Activated CD8-positive, alpha-beta memory T cell treated with anti-CD3 and anti-CD28 coated beads, Interleukin-2, amount 50 U/mL, for 1 hour (primary cell): ENCODE measurements at regions not wholly inside any gene's neighbourhood (a gene's known extent, or its start where the extent isn't known, plus 50 kb on each side); places are given as distances from the start of the nearest gene placed in this dataset.

Experiments used
- DNase-seq: peaks from one replicate; pipeline ENCODE4 v3.0.0-alpha.2; 2020; ENCODE audit errors: extremely low read depth

DNA sequence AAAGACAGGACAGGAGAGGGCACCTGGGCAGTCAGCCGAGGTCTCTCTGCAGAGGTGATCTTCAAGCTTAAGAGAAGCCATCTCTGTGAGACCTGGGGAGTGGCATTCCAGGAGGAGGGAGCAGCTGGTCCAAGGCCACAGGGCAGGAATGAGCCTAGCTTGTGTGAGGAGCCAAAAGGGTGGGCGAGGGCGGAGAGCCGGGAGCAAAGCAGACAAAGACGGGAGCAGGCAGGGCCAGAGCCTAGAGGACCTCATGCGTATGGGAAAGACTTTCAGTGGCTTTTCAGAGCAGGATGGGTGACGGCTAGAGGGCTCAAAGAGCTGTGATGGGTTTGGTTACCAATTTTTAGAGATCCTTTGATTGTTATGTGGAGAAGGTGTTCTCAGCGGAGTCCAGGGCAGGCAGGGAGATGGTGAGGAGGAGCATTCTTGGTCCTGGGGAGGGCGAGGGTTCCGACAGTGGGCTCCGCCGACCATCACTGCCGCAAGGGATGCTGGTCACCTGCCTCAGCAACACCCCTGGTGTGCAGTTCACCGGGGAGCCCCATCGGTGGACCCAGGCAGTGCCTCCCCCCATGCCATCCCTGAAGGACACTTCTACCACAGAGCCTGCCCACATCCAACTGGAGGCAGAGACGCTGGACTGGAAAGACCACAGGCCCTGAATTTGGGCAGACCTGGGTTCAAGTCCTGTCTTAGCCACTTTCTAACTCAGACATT is 122.9 kb upstream of the IRF2BP2 start:
- DNase-seq = no peak

GRCh38 chr1:234732260-234732659 is 122.3 kb upstream of the IRF2BP2 start:
- no peak for DNase-seq

- no peak for DNase-seq
Observed at GRCh38 chr1:234731569-234732085, 121.6 kb upstream of the IRF2BP2 start.

DNA sequence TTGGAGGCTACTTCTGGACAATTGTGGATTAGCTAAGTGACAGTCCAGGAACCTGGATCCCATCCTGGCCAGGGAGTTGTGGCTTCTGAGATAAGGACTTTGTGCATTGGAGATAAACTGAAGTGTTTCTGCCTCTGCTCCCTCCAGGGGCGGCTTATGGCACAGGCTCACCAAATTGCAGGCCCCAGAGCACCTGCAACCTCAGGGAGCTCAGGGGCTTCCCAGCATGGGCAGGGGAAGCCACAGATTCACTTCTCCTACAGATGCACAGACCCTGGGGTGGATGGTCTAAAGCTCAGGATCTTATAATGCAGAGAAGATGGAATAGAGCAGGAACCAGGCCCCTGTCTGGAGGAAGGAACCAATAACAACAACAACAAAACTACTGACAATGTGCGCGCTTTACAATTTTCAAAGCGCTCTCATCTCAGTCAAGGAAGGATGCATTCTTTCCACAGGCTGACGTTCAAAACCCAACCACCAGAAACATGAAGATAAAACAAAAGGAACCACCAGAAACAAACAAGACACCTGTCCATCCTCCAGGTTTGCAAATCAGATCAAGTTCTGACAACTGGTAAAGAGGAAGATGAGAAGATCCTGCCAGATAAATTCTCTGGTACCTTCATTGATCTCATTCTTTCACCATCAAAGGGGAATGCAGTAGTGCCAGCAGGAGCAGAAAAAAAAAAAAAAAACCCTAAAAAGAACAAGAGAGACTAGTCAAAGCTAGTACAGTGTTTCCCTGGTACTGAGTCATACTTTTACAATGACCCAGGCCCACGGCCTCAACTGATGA is 121.0 kb upstream of the IRF2BP2 start:
- no peak for DNase-seq

GRCh38 chr1:234730475-234730769 is 120.4 kb upstream of the IRF2BP2 start:
- no peak for DNase-seq

DNA sequence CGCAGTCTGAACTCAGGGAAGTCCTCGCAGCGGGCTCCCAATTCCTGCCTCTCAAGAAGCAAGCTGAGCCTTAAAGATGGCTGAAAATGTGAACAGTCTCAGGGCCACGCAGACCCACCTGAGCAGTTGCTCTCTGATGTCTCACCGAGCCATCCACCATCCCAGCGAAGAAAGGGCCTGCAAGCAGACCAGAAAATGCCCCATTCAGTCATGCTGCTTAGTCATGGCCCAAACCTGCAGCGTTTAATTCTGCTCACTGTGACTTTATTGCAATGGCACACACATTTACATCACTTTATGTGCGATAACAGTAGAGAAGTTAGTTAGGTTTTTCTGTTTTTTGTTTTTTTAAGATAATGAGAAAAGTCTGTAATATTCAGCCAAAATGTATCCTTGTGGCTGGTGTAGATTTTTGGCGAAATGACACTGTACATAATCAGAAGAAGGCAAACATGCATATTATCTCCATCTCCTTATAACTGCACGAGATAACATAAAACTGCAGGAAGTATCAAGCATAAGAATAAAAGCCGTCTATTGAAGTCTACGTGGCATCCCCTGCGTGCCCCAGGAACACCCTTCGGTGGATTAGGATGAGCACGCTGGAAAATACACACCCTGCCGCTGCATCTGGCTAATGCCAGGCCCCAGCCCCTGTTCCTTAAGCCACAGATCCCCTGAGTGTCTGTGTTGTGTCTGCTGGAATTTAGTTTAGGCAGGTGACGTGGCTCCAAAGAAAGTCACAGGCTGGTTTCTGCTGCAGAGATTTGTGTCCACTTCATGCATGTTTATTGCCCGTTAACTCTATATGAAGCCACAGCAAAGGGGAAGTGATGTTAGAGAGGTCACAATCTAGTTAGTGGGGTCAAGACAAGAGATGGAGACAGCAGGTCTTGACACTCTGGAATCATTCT is 119.8 kb upstream of the IRF2BP2 start:
- DNase-seq = no peak

GRCh38 chr1:234728740-234729139 is 118.8 kb upstream of the IRF2BP2 start:
- no peak for DNase-seq

- no peak for DNase-seq
Observed at GRCh38 chr1:234727018-234727940, 117.3 kb upstream of the IRF2BP2 start.

DNA sequence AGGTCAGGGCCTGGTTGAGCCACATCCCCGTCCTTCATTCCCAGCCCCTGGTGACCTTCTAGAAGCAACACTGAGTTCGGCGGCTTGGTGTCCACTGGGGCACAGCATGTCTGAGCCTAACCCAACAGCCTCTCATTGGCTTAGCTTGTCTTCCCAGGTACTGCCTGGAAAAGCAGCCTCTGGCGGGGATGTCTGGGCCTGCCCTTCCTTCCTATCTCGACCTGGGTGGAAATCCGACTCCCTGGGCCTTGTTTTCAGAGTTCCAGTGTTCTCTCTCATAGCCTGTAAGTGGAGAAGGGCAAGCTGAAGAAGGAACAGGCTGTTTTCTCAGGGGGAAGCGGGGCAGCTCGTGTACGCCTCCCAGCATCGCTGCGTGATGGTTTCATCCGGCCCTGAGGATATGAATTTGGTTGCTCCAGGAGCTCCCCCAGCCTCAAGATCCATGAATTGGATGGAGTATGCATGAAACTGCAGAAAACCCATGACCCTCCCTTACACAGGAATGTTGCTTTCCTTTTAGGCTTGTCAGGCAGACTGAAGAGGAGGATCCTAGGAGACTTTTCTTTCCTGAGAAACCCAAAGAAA is 116.5 kb upstream of the IRF2BP2 start:
- no peak for DNase-seq

- DNase-seq = peak; percentile 59
Observed at GRCh38 chr1:234725177-234726132, 115.5 kb upstream of the IRF2BP2 start.

DNA sequence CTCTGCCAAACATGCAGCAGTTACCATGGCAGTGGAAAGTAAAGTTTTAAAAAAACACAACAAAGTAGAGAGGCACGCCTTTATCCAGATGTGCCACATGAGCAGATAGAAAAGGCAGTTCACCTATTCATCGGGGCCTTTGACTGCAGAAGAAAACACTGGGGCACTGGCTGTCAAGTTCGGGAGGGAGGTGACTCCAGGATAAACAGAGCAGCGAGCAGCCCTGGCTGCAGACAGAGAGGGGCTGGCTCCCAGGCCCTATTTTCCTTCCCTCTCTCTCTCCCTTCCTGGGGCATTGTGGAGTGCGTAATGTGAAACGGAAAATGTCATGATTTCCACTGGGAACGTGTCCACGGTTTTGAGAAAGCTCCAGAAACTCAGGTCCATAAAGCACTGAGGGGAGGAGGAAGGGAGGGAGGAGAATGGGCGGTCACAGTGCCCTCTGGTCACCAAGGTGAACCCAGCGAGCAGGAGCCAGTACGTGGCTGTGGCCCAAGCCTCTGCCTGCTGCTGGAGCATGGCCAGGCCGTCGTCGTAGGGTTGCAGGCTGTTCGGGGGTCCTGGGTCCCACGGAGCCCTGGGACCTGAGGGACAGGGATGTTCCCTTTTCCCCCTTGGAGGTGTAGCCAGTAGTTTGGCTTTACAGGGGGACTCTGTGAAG is 114.7 kb upstream of the IRF2BP2 start:
- DNase-seq = no peak

DNA sequence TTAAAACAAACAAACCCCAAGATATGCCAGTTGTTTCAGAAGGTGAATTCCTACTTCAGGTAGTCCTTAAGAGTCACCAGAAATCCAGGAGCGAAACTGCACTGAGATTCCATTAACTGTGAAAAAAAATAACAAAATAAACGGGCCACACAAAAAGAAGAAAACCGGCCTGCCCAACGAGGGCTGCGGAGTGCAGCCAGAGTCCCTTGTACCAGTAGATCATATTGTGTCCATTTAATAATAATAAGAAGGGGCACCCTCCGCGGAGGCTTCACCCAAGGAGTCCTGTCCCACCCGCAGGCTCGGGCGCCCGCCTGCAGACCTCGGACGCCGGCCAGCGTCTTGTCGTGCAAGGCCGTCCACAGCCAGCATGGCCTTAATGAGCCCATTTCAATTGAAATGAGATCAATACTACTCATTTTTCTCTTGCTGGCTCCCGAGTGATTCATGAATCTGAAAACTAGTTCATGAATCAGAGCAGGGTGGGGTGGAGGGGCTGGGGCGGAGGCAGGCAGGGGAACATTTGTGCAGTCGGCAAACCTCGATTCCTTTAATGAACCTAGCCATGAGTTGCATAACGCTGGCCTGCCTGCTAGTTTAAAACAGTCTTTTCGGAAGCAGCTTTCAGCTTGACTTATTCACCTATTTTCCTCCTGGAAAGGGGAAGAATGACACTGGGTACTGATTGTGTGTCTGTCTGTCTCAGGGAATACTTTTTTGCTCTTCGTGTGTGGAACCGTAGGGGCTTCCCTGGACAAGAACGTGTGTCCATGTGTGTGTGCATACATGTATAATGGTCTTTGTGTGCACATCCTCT is 113.1 kb upstream of the IRF2BP2 start:
- no peak for DNase-seq

DNA sequence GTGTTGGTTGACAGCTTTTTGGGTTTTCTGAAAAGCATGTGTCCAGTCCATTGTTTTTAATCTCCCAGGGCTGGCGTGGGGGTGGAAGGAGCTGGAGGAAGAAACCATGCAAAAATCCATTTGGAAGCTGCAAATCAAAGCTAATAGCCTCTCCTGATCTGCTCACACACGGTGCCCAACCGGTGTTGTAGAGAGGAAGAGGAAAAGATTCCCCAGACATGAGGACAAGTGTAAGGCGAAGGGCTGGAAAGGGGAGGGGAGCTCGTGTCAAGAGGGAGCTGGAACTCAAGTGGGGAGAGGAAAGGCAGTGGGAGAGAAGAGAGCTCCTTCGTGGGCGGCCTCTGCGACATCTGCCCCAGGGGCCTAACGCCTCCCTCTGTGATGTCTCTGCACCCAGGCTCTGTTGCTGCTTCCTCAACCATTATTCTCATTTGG is 112.3 kb upstream of the IRF2BP2 start:
- no peak for DNase-seq

- no peak for DNase-seq
Observed at GRCh38 chr1:234721476-234722269, 111.7 kb upstream of the IRF2BP2 start.

GRCh38 chr1:234720709-234721441 is 110.9 kb upstream of the IRF2BP2 start:
- no peak for DNase-seq

- no peak for DNase-seq
Observed at GRCh38 chr1:234719454-234720251, 109.7 kb upstream of the IRF2BP2 start.
